A673 (cell line): ENCODE measurements at regions not wholly inside any gene's neighbourhood (a gene's known extent, or its start where the extent isn't known, plus 50 kb on each side); places are given as distances from the start of the nearest gene placed in this dataset.

Source experiments
- BruUV-seq: library from RNA; stranded (reverse); fragments of 400-500 nt; replicated peaks from 2 replicates; lab custom pipeline; 2021; lab: Mats Ljungman, UMichigan
- CTCF ChIA-PET: fragments of 300-600 bp; sonication (Branson Sonifier 250); formaldehyde crosslinking; loops from one replicate; lab custom pipeline; 2022; ENCODE audit warnings: antibody characterized with exemption; lab: Charles Lee
- POLR2A ChIA-PET: fragments of 300-600 bp; sonication (Branson Sonifier 250); formaldehyde crosslinking; loops from one replicate; lab custom pipeline; 2022; ENCODE audit warnings: antibody characterized with exemption; ENCODE audit not compliant: low non-redundant PET; lab: Charles Lee
- DNase-seq: peaks from one replicate; pipeline ENCODE4 v3.0.0-alpha.2; 2015; ENCODE audit warnings: low spot score
- H3K27ac ChIP-seq: fragments of 200-600 bp; sonication (generic); 2 replicates; pipeline ENCODE4 v1.5.1; 2016; ENCODE audit warnings: mixed run types, low read depth, mild to moderate bottlenecking, mixed read lengths, antibody characterized with exemption, low read length; ENCODE audit not compliant: poor library complexity, severe bottlenecking
- H3K27me3 ChIP-seq: fragments of 200-600 bp; sonication (generic); replicated peaks from 2 replicates; pipeline ENCODE4 v1.6.1; 2017; ENCODE audit warnings: mixed run types, low read depth, mild to moderate bottlenecking, mixed read lengths, antibody characterized with exemption, low read length; ENCODE audit not compliant: insufficient read depth, poor library complexity
- H3K36me3 ChIP-seq: fragments of 200-600 bp; sonication (generic); 2 replicates; pipeline ENCODE4 v1.6.1; 2016; ENCODE audit warnings: mixed run types, mild to moderate bottlenecking, mixed read lengths, antibody characterized with exemption, low read length; ENCODE audit not compliant: insufficient read depth, poor library complexity, severe bottlenecking
- H3K4me1 ChIP-seq: fragments of 200-600 bp; sonication (generic); 2 replicates; pipeline ENCODE4 v1.6.1; 2017; ENCODE audit warnings: mixed run types, mild to moderate bottlenecking, mixed read lengths, antibody characterized with exemption, low read length; ENCODE audit not compliant: insufficient read depth, poor library complexity, severe bottlenecking
- H3K4me3 ChIP-seq: fragments of 200-600 bp; sonication (generic); 2 replicates; pipeline ENCODE4 v1.5.1; 2016; ENCODE audit warnings: low read depth, mixed run types, mild to moderate bottlenecking, mixed read lengths, low read length; ENCODE audit not compliant: poor library complexity, severe bottlenecking
- H3K9me3 ChIP-seq: fragments of 200-600 bp; sonication (generic); 2 replicates; pipeline ENCODE4 v1.6.1; 2016; ENCODE audit warnings: mixed run types, low read depth, mild to moderate bottlenecking, mixed read lengths, antibody characterized with exemption, low read length; ENCODE audit not compliant: poor library complexity, severe bottlenecking
- EZH2 ChIP-seq: fragments of 200-600 bp; sonication (generic); IDR thresholded peaks from 2 replicates; pipeline ENCODE4 v1.6.1; 2017; ENCODE audit warnings: borderline replicate concordance, low read depth, mild to moderate bottlenecking, mixed read lengths, antibody characterized with exemption, low read length; ENCODE audit not compliant: poor library complexity, severe bottlenecking
- intact Hi-C: fragments of 100-400 bp; cut with micrococcal nuclease; formaldehyde crosslinking; loops from one replicate; pipeline ENCODE4 v1.10.0; 2022; ENCODE audit not compliant: unreplicated experiment
- TF ChIP-seq, protein P1 (sequence below): fragments of 300-800, 200-600 bp; sonication (generic); conservative IDR thresholded peaks from 2 replicates; pipeline ENCODE4 v1.5.1; 2017; ENCODE audit warnings: low read depth, mild to moderate bottlenecking, antibody characterized with exemption, low read length, moderate library complexity, mixed read lengths

DNA sequence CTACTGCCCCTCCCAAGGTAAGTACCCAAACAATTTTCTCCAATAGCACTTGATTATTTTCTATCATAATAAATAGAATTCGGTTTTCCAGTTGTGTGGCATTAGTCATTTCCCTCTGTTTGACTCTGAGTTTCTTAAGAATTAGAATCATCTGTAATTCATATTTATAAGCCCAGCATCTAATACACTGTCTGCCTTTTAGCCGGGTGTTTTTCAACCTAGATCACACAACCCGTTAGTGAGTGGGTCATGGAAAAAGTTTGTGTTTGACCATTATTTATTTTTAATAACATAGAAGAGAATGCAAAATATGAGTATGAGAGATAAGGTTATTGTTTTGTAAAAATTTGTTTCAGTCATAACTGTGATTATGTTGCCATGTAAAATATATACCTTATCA, 701.6 kb downstream of the RFPL4B start:
- ChIA-PET CTCF (no interaction called here), POLR2A (no interaction called here)
- H3K9me3 ChIP-seq, result no peaks in the 10 kb centered on the region
- TF ChIP-seq, protein P1, sequence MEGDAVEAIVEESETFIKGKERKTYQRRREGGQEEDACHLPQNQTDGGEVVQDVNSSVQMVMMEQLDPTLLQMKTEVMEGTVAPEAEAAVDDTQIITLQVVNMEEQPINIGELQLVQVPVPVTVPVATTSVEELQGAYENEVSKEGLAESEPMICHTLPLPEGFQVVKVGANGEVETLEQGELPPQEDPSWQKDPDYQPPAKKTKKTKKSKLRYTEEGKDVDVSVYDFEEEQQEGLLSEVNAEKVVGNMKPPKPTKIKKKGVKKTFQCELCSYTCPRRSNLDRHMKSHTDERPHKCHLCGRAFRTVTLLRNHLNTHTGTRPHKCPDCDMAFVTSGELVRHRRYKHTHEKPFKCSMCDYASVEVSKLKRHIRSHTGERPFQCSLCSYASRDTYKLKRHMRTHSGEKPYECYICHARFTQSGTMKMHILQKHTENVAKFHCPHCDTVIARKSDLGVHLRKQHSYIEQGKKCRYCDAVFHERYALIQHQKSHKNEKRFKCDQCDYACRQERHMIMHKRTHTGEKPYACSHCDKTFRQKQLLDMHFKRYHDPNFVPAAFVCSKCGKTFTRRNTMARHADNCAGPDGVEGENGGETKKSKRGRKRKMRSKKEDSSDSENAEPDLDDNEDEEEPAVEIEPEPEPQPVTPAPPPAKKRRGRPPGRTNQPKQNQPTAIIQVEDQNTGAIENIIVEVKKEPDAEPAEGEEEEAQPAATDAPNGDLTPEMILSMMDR, result no peak
- no peak for TF ChIP-seq EZH2
- no peaks in the 10 kb centered on the region for H3K27me3 ChIP-seq
- intact Hi-C loops, result no loop called here
- no peak overlapping the region for H3K27ac ChIP-seq
- H3K36me3 ChIP-seq, result no peaks in the 10 kb centered on the region
- no peak for DNase-seq
- peaks cover 9% of the 10 kb centered on the region for H3K4me1 ChIP-seq
- no TSS peak for BruUV-seq
- no peak overlapping the region for H3K4me3 ChIP-seq

- intact Hi-C loops, result no loop called here
- H3K27ac ChIP-seq, result no peak overlapping the region
- peaks cover 9% of the 10 kb centered on the region for H3K4me1 ChIP-seq
- no peak overlapping the region for H3K4me3 ChIP-seq
- ChIA-PET POLR2A (no interaction called here), CTCF (no interaction called here)
- DNase-seq, result no peak
- no peaks in the 10 kb centered on the region for H3K9me3 ChIP-seq
- no peaks in the 10 kb centered on the region for H3K36me3 ChIP-seq
- no peaks in the 10 kb centered on the region for H3K27me3 ChIP-seq
- no peak for TF ChIP-seq EZH2
- TF ChIP-seq, protein P1, result no peak
- no TSS peak for BruUV-seq
These were observed 702.1 kb downstream of the RFPL4B start for GRCh38 chr6:113049190-113049589.

GRCh38 chr6:113050010-113050858, 703.1 kb downstream of the RFPL4B start:
- Histone ChIP-seq H3K4me1 (peaks cover 9% of the 10 kb centered on the region), H3K27ac (no peak overlapping the region), H3K4me3 (no peak overlapping the region), H3K27me3 (no peaks in the 10 kb centered on the region), H3K9me3 (no peaks in the 10 kb centered on the region), H3K36me3 (no peaks in the 10 kb centered on the region)
- TF ChIP-seq, protein P1, result no peak
- no peak for TF ChIP-seq EZH2
- DNase-seq, result no peak
- intact Hi-C loops, result no loop called here
- ChIA-PET CTCF (no interaction called here), POLR2A (no interaction called here)
- BruUV-seq, result no TSS peak
